ENCODE measurements at regions not wholly inside any gene's neighbourhood (a gene's known extent, or its start where the extent isn't known, plus 50 kb on each side); places are given as distances from the start of the nearest gene placed in this dataset.
A peak's percentile ranks its signal among the peaks of the same experiment; 100 is the strongest.
"Not testable (repeated sequence)": the region's sequence is repeated elsewhere in the genome, so short reads cannot be mapped to it uniquely, and the experiment has no call there.

GRCh38 chr9:88596376-88596775 is 61.4 kb downstream of the NXNL2 start:
- DNase-seq (ENCODE audit: low read depth, low spot score), result no peak

- DNase-seq (ENCODE audit: low read depth, low spot score), result no peak
Observed at GRCh38 chr9:88604836-88605511, 70.0 kb downstream of the NXNL2 start.

- DNase-seq (ENCODE audit: low read depth, low spot score), result no peak
Observed at GRCh38 chr9:88605512-88606362, 70.8 kb downstream of the NXNL2 start.

- DNase-seq (ENCODE audit: low read depth, low spot score), result no peak
Observed at GRCh38 chr9:88614359-88614758, 79.4 kb downstream of the NXNL2 start.

GRCh38 chr9:88623698-88624097 is 88.7 kb downstream of the NXNL2 start:
- no peak for DNase-seq (ENCODE audit: low read depth, low spot score)

- no peak for DNase-seq (ENCODE audit: low read depth, low spot score)
Observed at GRCh38 chr9:88628114-88628513, 93.1 kb downstream of the NXNL2 start.

- no peak for DNase-seq (ENCODE audit: low read depth, low spot score)
Observed at GRCh38 chr9:88628811-88629210, 93.8 kb downstream of the NXNL2 start.

- not testable (repeated sequence) for DNase-seq (ENCODE audit: low read depth, low spot score)
Observed at GRCh38 chr9:88630574-88630973, 95.6 kb downstream of the NXNL2 start.

GRCh38 chr9:88635151-88635550 is 100.2 kb downstream of the NXNL2 start:
- DNase-seq (ENCODE audit: low read depth, low spot score), result no peak

GRCh38 chr9:88641456-88642240 is 106.7 kb downstream of the NXNL2 start:
- no peak for DNase-seq (ENCODE audit: low read depth, low spot score)

- DNase-seq (ENCODE audit: low read depth, low spot score), result no peak
Observed at GRCh38 chr9:88642336-88642735, 107.4 kb downstream of the NXNL2 start.

- no peak for DNase-seq (ENCODE audit: low read depth, low spot score)
Observed at GRCh38 chr9:88643931-88644330, 109.0 kb downstream of the NXNL2 start.

GRCh38 chr9:88645172-88645878 is 110.3 kb downstream of the NXNL2 start:
- DNase-seq (ENCODE audit: low read depth, low spot score), result no peak

GRCh38 chr9:88645879-88646199 is 110.9 kb downstream of the NXNL2 start:
- no peak for DNase-seq (ENCODE audit: low read depth, low spot score)

- DNase-seq (ENCODE audit: low read depth, low spot score), result no peak
Observed at GRCh38 chr9:88646539-88647300, 111.7 kb downstream of the NXNL2 start.

- peak; percentile 38 for DNase-seq (ENCODE audit: low read depth, low spot score)
Observed at GRCh38 chr9:88651682-88652633, 117.0 kb downstream of the NXNL2 start.

- no peak for DNase-seq (ENCODE audit: low read depth, low spot score)
Observed at GRCh38 chr9:88652876-88653275, 117.9 kb downstream of the NXNL2 start.

GRCh38 chr9:88653406-88653805 is 118.4 kb downstream of the NXNL2 start:
- no peak for DNase-seq (ENCODE audit: low read depth, low spot score)

- no peak for DNase-seq (ENCODE audit: low read depth, low spot score)
Observed at GRCh38 chr9:88653911-88654310, 118.9 kb downstream of the NXNL2 start.

- DNase-seq (ENCODE audit: low read depth, low spot score), result no peak
Observed at GRCh38 chr9:88657893-88658292, 122.9 kb downstream of the NXNL2 start.
